Activated naive CD8-positive, alpha-beta T cell (primary cell): ENCODE measurements at regions not wholly inside any gene's neighbourhood (a gene's known extent, or its start where the extent isn't known, plus 50 kb on each side); places are given as distances from the start of the nearest gene placed in this dataset.
"Not testable (repeated sequence)": the region's sequence is repeated elsewhere in the genome, so short reads cannot be mapped to it uniquely, and the experiment has no call there.

ENCODE experiments used
- H3K27ac Mint-ChIP-seq: one replicate; pipeline ENCODE4 v1.8.0; 2021; ENCODE audit warnings: mixed read lengths
- H3K27me3 Mint-ChIP-seq: one replicate; pipeline ENCODE4 v1.8.0; 2021; ENCODE audit warnings: mixed read lengths
- H3K36me3 Mint-ChIP-seq: one replicate; pipeline ENCODE4 v1.8.0; 2021; ENCODE audit warnings: mixed read lengths
- H3K4me1 Mint-ChIP-seq: one replicate; pipeline ENCODE4 v1.8.0; 2021; ENCODE audit warnings: low read depth, mixed read lengths
- H3K4me3 Mint-ChIP-seq: one replicate; pipeline ENCODE4 v1.8.0; 2021; ENCODE audit warnings: mild to moderate bottlenecking, mixed read lengths
- H3K9me3 Mint-ChIP-seq: one replicate; pipeline ENCODE4 v1.8.0; 2021; ENCODE audit warnings: low read depth, mixed read lengths

DNA sequence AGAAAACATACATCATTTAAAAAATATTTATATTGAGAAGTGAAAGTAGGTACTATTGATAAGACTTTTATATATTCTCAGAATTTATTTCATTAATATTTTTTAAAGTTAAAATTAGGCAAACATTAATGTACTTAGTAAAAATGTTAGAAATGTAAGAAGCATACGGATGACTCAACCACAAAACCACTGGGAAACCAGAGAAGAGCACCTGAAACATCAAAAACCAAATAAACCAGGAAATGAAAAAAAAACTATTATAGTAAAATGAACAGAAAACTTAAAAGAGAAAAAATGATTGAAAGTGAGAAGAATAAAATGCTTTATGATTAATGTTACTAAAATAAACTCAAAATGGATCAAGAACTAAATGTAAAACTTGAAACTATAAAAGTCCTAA lies 233.2 kb upstream of the DAB2 start:
- Mint-ChIP-seq H3K27me3 (peaks cover 2% of the 10 kb centered on the region), H3K4me1 (peaks cover 19% of the 10 kb centered on the region), H3K27ac (peak overlapping the region; percentile 77), H3K9me3 (no peaks in the 10 kb centered on the region), H3K4me3 (peak overlapping the region; percentile 51), H3K36me3 (no peaks in the 10 kb centered on the region)

DNA sequence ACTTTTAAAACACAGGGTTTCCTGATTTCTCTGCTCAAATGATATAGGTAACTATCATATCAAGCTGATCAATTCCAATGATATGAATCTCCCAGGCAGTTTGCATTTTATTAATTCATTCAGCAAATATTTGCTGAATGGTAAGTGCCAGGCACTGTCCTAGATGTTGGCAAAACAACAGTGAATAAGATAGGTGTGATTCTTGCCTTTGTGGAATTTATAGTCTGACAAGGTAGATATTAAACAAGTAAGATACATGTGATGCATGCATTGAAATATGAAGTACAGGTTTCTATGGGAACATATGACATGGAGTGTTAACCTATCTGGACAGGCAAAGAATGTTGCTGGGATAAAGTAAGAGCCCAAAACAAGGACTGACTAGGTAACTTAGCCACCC lies 231.8 kb upstream of the DAB2 start:
- Mint-ChIP-seq H3K36me3 (no peaks in the 10 kb centered on the region), H3K4me3 (no peak overlapping the region), H3K4me1 (peaks cover 19% of the 10 kb centered on the region), H3K27me3 (peaks cover 5% of the 10 kb centered on the region), H3K27ac (no peak overlapping the region), H3K9me3 (no peaks in the 10 kb centered on the region)

DNA sequence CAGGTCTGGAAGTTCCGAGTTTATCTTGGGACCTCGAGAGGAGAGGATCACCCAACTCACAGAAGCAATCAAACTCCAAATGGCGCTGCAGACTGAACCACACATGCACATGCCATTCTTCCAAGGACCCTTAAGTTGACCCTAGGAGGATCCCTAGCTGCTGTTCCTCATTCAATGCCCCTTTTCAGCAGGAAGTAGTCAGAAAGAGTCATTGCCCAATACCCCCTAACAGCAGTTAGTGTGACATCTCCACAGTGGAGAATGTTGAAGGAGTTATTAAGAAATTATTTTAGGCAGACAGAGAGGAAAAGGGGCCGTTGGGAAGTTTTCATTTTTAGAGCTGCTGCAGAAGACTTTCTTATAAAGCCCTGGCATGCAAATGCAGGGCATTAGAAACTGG lies 229.9 kb upstream of the DAB2 start:
- peaks cover 19% of the 10 kb centered on the region for H3K4me1 Mint-ChIP-seq
- no peaks in the 10 kb centered on the region for H3K36me3 Mint-ChIP-seq
- H3K27me3 Mint-ChIP-seq, result peaks cover 7% of the 10 kb centered on the region
- no peak overlapping the region for H3K4me3 Mint-ChIP-seq
- H3K9me3 Mint-ChIP-seq, result no peaks in the 10 kb centered on the region
- H3K27ac Mint-ChIP-seq, result no peak overlapping the region

DNA sequence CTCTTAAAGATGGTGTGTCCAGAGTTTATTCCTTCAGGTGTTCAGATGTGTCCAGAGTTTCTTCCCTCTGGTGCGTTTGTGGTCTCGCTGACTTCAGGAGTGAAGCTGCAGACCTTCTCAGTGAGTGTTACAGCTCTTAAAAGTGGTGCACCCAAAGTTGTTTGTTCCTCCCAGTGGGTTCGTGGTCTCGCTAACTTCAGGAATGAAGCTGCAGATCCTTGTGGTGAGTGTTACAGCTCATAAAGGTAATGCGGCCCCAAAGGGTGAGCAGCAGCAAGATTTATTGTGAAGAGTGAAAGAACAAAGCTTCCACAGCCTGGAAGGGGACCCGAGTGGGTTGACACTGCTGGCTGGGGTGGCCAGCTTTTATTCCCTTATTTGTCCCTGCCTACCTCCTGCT lies 227.7 kb upstream of the DAB2 start:
- not testable (repeated sequence) for H3K27ac Mint-ChIP-seq, H3K4me1 Mint-ChIP-seq, H3K27me3 Mint-ChIP-seq, H3K4me3 Mint-ChIP-seq, H3K9me3 Mint-ChIP-seq, H3K36me3 Mint-ChIP-seq

DNA sequence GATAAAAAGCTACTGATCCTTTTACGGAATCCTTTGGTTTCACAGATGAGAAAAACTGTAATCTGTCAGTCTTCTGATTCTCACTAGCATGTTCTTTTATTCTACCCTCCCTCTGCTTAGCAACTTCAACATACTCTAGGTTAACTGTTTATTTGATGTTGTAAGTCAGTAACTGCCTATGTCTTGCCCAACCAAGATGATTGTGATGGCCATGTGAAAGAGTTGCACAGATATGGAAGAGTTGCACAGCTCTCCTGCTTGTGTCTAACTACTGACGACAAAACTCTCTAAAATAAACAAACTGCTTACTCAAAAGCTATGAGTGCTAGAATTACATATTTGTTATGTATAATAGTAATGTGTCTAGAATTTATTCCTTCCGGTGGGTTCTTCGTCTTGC lies 227.3 kb upstream of the DAB2 start:
- Mint-ChIP-seq H3K9me3 (no peaks in the 10 kb centered on the region), H3K27me3 (peaks cover 7% of the 10 kb centered on the region), H3K27ac (no peak overlapping the region), H3K4me3 (no peak overlapping the region), H3K36me3 (no peaks in the 10 kb centered on the region), H3K4me1 (peaks cover 3% of the 10 kb centered on the region)

DNA sequence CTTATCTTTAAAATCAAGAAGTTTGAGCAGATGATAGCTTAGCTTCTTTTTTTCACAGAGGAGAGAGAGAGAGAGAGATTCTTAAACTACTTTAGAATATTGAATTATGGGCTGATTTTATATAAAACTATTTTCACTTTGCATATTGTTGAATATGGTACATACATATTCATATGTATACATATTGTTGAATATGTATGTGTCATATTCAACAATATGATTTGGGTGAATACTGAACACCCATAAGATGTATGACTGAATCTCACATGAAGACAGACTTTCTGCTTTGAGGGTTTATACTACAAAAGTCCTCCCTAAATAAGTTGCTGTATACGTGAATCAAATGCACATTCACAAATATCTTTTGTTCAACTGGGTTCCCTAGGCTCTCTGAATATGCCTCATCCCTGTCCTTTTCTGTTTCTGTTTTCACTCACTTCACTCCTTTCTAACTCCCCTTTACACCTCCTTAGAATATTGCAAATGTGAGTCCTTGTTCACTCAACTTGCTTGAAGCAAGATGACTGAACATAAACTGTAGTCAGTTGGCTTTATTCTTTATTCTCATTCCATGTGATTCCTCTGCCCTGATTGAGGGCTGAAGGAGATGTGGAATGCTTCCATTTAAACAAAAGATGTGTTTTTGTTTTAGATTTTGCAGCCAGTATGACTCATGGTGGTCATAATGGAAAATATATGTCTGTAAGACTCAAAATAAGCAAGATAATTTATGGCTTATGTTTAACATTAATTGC lies 225.4 kb upstream of the DAB2 start:
- Mint-ChIP-seq H3K4me3 (no peak overlapping the region), H3K27ac (no peak overlapping the region), H3K4me1 (no peaks in the 10 kb centered on the region), H3K36me3 (peaks cover 2% of the 10 kb centered on the region), H3K27me3 (peaks cover 7% of the 10 kb centered on the region), H3K9me3 (no peaks in the 10 kb centered on the region)

DNA sequence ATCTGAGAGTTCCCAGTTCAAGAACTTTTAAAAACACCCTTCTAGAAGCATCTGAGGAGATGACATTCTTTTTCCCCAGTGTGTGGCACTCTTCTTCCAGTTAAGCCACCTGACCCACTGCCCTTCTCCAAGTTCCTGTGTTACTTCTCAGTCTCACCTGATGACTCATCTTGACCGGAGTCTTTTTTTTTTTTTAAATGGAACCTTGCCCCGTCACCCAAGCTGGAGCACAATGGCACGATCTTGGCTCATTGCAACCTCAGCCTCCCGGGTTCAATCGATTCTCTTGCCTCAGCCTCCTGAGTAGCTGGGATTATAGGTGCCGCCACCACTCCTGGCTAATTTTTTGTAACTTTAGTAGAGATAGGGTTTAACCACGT lies 224.1 kb upstream of the DAB2 start:
- Mint-ChIP-seq H3K27me3 (peaks cover 7% of the 10 kb centered on the region), H3K36me3 (peaks cover 2% of the 10 kb centered on the region), H3K27ac (no peak overlapping the region), H3K9me3 (no peaks in the 10 kb centered on the region), H3K4me3 (no peak overlapping the region), H3K4me1 (no peaks in the 10 kb centered on the region)

DNA sequence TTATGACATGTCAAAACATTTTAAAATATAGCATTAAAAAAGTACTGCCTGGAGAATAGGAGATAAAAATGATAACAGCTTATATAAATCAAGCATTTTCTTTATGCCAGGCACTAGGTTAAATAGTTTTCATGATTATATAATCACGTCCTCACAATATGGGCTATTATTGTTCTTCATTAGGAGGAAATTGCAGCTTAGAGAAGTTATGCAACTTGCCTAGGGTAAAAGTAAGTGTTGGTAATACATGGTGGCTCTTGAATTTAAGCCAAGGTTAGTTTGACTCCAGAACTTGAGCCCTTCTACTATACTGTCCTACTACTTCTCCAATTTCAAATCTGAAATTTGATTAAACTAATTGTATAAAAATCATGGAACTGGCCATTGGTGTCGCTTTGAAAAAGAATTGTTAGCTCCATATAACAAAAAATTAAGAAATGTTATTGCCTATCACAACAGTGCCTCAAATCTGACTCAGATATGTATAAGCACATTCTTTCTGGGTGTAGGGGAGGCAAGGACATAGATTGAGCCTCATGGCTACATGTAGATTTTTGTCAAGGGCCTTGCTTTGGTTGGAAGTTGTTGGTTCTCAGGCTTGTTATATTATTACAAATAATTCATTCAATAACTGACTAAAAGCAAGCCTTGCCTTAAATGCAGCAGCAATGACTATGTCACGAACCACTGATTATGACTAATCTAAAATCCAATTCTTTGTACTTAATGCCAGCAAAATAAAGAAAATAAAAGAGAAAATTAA lies 223.5 kb upstream of the DAB2 start:
- Mint-ChIP-seq H3K36me3 (peaks cover 2% of the 10 kb centered on the region), H3K4me1 (no peaks in the 10 kb centered on the region), H3K4me3 (no peak overlapping the region), H3K27me3 (peaks cover 7% of the 10 kb centered on the region), H3K27ac (no peak overlapping the region), H3K9me3 (no peaks in the 10 kb centered on the region)

DNA sequence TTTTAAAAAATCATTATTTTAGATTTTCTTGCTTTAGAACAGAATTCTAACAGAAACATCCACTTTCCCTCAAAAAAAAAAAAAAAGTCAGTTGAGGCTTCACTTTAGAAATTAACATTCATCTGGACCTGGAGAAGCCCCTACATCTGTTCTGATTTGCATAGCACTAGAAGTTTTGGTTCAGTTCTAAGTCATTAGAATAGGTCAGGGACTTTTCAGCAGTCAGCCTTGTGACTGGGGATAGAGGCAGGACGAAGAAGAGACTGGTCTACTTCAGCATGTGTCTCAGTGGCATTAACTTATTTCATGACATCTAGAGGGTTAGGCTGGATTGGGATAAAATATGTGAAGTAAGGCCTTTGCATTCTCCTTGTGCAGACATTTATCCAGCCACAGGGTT lies 215.8 kb upstream of the DAB2 start:
- Mint-ChIP-seq H3K27me3 (peaks cover 1% of the 10 kb centered on the region), H3K27ac (no peak overlapping the region), H3K9me3 (no peaks in the 10 kb centered on the region), H3K4me1 (no peaks in the 10 kb centered on the region), H3K4me3 (no peak overlapping the region), H3K36me3 (no peaks in the 10 kb centered on the region)

DNA sequence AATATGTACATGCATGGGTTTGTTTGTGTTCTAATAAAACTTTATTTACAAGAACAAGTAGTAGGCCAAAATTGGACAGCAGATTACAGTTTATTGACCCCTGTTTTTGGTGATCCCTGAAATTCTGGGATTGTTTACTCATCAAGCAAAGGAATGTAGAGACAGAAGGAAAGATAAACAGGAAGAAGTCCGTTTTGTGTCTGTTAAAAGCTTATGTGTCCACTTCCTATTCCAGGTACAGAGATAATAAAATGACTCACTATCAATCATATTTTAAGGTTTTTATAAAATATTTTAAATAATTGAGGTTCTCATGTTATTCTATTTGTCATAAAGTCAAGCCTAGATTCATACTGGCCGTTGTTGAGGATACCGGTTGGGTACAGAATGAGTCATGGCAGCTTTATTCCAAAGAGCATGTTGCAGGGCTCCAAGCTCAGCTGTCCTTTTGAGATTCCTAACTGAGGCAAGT lies 214.9 kb upstream of the DAB2 start:
- H3K27me3 Mint-ChIP-seq, result peaks cover 3% of the 10 kb centered on the region
- no peaks in the 10 kb centered on the region for H3K4me1 Mint-ChIP-seq
- H3K36me3 Mint-ChIP-seq, result no peaks in the 10 kb centered on the region
- H3K27ac Mint-ChIP-seq, result no peak overlapping the region
- no peak overlapping the region for H3K4me3 Mint-ChIP-seq
- H3K9me3 Mint-ChIP-seq, result no peaks in the 10 kb centered on the region

DNA sequence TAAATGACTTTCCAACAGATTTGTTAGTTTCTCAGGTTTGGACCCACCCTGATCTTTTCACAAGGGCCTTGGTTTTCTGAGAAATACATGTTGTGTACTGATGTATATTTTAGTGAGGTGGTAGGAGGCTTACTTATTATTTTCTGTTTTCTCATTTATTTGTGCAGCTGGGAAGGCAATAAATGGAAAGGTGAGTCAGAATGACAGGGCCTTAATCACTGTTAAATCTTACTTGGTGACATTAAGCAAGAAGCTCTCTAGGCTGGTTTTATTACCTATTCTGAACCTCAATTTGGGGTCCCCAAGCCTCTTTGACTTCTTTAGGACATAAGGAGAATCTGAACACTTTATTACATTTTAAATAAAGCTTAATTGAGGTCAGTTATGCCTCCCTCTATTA lies 214.0 kb upstream of the DAB2 start:
- no peak overlapping the region for H3K4me3 Mint-ChIP-seq
- H3K27me3 Mint-ChIP-seq, result peaks cover 3% of the 10 kb centered on the region
- no peaks in the 10 kb centered on the region for H3K9me3 Mint-ChIP-seq
- no peaks in the 10 kb centered on the region for H3K36me3 Mint-ChIP-seq
- no peak overlapping the region for H3K27ac Mint-ChIP-seq
- no peaks in the 10 kb centered on the region for H3K4me1 Mint-ChIP-seq

DNA sequence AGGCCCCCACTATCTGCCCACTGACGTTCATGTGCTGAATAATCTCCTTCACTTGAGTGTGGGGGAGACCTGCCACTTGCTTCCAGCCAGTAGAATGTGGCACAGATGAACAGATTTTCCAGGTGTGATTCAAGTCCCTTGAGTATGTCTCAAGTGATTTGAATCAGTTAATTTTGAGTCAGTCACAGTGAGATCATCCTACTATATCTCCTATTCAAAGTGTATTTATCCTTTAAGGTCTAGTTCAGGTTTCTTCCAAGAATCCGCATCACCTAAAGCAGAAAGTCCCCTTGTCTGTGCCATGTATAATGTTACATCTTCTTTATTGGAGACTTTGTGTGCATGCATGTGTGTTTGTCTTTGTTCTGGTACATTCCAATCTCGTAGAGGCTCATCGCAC lies 208.3 kb upstream of the DAB2 start:
- Mint-ChIP-seq H3K27me3 (peaks cover 6% of the 10 kb centered on the region), H3K36me3 (no peaks in the 10 kb centered on the region), H3K4me3 (no peak overlapping the region), H3K4me1 (no peaks in the 10 kb centered on the region), H3K9me3 (no peaks in the 10 kb centered on the region), H3K27ac (no peak overlapping the region)

DNA sequence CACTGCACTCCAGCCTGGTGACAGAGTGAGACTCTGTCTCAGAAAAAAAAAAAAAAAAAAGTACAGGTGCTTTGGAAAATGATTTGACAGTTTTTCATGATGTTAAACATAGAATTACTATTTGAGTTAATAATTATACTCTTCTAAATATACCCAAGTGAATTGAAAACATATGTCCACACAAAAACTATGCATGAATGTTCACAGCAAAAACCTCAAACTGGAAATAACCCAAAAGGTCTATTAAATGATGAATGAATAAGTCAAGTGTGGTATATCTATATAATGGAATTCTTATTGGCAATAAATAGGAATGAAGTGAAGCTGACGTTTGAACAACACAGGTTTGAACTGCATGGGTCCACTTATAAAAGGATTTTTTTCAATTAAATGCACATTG lies 207.2 kb upstream of the DAB2 start:
- Mint-ChIP-seq H3K4me1 (no peaks in the 10 kb centered on the region), H3K27ac (no peak overlapping the region)

DNA sequence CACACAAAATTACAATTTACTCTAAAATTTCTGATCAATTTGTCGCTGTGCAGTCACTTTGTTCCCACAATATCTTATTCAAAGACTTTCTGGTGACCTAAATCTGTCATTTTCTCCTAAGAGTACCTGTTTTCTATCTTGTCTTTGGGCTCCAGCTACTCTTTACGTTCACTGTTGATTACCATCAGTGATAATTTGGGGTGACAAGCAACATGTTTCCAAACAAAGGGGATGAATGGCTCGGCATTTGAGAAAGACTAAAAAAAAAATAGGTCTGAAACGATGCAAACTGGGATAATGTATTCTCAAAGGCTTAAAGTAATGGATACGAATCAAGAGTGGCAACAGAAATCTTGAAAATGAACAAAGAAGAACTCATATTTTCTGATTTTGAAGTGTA lies 205.2 kb upstream of the DAB2 start:
- Mint-ChIP-seq H3K36me3 (no peaks in the 10 kb centered on the region), H3K4me3 (no peak overlapping the region), H3K9me3 (no peaks in the 10 kb centered on the region), H3K4me1 (no peaks in the 10 kb centered on the region), H3K27ac (no peak overlapping the region), H3K27me3 (peaks cover 5% of the 10 kb centered on the region)

More for the DNA sequence above, 207.2 kb upstream of the DAB2 start:
- no peaks in the 10 kb centered on the region for H3K36me3 Mint-ChIP-seq
- no peaks in the 10 kb centered on the region for H3K9me3 Mint-ChIP-seq
- peaks cover 7% of the 10 kb centered on the region for H3K27me3 Mint-ChIP-seq
- H3K4me3 Mint-ChIP-seq, result no peak overlapping the region

DNA sequence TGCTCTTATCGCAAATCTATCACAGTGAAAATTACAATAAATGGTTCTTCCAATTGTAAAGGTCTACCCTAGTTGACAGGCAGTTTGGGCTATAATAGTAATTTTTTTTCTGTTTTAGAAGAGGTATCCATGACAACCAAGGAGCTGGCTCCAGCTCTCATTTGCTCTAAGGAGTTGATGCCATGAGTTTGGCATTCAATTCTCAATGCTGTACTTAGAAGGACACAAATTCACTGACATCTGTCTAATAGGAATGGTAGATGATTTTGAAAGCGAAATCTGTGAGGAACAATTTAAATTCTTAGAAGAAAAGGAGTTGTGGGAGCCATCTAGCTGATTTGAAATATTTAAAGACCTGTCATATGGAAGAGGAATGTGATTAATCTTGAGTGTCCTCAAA lies 203.6 kb upstream of the DAB2 start:
- H3K9me3 Mint-ChIP-seq, result no peaks in the 10 kb centered on the region
- peaks cover 8% of the 10 kb centered on the region for H3K27me3 Mint-ChIP-seq
- H3K4me1 Mint-ChIP-seq, result no peaks in the 10 kb centered on the region
- no peak overlapping the region for H3K4me3 Mint-ChIP-seq
- H3K27ac Mint-ChIP-seq, result no peak overlapping the region
- H3K36me3 Mint-ChIP-seq, result no peaks in the 10 kb centered on the region

DNA sequence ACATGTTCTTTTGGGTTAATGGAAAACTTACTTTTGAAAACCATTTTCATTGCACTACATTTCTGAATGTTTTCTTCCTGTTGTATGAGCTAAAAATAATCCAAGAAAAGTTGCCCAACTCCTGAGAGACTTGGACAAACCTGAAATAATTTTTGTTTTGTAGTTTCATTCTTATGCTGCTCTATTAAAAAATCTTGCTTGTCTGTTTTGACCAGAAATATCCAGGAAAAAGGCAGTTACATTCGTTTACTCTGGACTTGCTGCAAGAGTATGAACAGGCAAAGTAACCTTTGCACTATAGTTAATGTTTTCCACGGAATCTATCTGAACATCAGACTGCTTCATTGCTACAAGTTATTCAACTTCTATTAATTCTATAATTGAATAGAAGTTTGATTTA lies 200.1 kb upstream of the DAB2 start:
- H3K9me3 Mint-ChIP-seq, result no peaks in the 10 kb centered on the region
- no peak overlapping the region for H3K4me3 Mint-ChIP-seq
- no peak overlapping the region for H3K27ac Mint-ChIP-seq
- H3K36me3 Mint-ChIP-seq, result no peaks in the 10 kb centered on the region
- H3K4me1 Mint-ChIP-seq, result no peaks in the 10 kb centered on the region
- H3K27me3 Mint-ChIP-seq, result peaks cover 9% of the 10 kb centered on the region
